ENCODE measurements at regions not wholly inside any gene's neighbourhood (a gene's known extent, or its start where the extent isn't known, plus 50 kb on each side); places are given as distances from the start of the nearest gene placed in this dataset.

GRCh38 chr10:4617589-4617988 lies 208.4 kb upstream of the AKR1E2 start:
- no peak for DNase-seq
- Histone ChIP-seq H3K4me1 (no peaks in the 10 kb centered on the region), H3K27me3 (replicated peaks in 1 of 7) (peaks cover 0 to 6% (median 0%) of the 10 kb centered on the region in 7 donors), H3K4me3 (no peak overlapping the region), H3K36me3 (no peaks in the 10 kb centered on the region), H3K27ac (no peak overlapping the region), H3K9me3 (peaks cover 4 to 42% (median 26%) of the 10 kb centered on the region in 8 donors)
- 61 to 88% (median 80%) methylated on average over 1 of the region's 1 CpG for WGBS, 5 donors
- intact Hi-C loops (cut with DNase I; ENCODE audit: low total_unique reads), result no loop called here
- TF ChIP-seq POLR2A (IDR thresholded peaks at IDR 0.05) (no peak), CTCF (IDR thresholded peaks at IDR 0.05 in 8 of 11, conservative IDR thresholded peaks at IDR 0.05 in 3 of 11) (no peak), POLR2AphosphoS5 (IDR thresholded peaks at IDR 0.05) (no peak)

- H3K4me3 ChIP-seq, result no peak overlapping the region
- TF ChIP-seq POLR2A (IDR thresholded peaks at IDR 0.05) (no peak), POLR2AphosphoS5 (IDR thresholded peaks at IDR 0.05) (no peak), CTCF (IDR thresholded peaks at IDR 0.05 in 8 of 11, conservative IDR thresholded peaks at IDR 0.05 in 3 of 11) (no peak)
- H3K36me3 ChIP-seq, result no peaks in the 10 kb centered on the region
- peaks cover 0 to 6% (median 0%) of the 10 kb centered on the region in 7 donors for H3K27me3 ChIP-seq (replicated peaks in 1 of 7)
- WGBS, 5 donors, result 94 to 98% (median 97%) methylated on average over 1 of the region's 1 CpG
- DNase-seq, result no peak
- peaks cover 4 to 42% (median 26%) of the 10 kb centered on the region in 8 donors for H3K9me3 ChIP-seq
- intact Hi-C loops (cut with DNase I; ENCODE audit: low total_unique reads), result no loop called here
- no peaks in the 10 kb centered on the region for H3K4me1 ChIP-seq
- H3K27ac ChIP-seq, result no peak overlapping the region
Observed at GRCh38 chr10:4615042-4615441, 211.0 kb upstream of the AKR1E2 start.

GRCh38 chr10:4609251-4609650 lies 216.8 kb upstream of the AKR1E2 start:
- no peak for TF ChIP-seq POLR2AphosphoS5 (IDR thresholded peaks at IDR 0.05)
- no peak for TF ChIP-seq POLR2A (IDR thresholded peaks at IDR 0.05)
- TF ChIP-seq CTCF (IDR thresholded peaks at IDR 0.05 in 8 of 11, conservative IDR thresholded peaks at IDR 0.05 in 3 of 11), result no peak
- WGBS, 5 donors, result 78 to 87% (median 83%) methylated on average over 1 of the region's 1 CpG
- intact Hi-C loops (cut with DNase I; ENCODE audit: low total_unique reads), result no loop called here
- no peak for DNase-seq
- H3K27me3 ChIP-seq (replicated peaks in 1 of 7), result no peaks in the 10 kb centered on the region
- H3K4me3 ChIP-seq, result no peak overlapping the region
- H3K27ac ChIP-seq, result no peak overlapping the region
- no peaks in the 10 kb centered on the region for H3K36me3 ChIP-seq
- H3K9me3 ChIP-seq, result peaks cover 0 to 8% (median 3%) of the 10 kb centered on the region in 8 donors
- H3K4me1 ChIP-seq, result no peaks in the 10 kb centered on the region

GRCh38 chr10:4607681-4608080 lies 218.3 kb upstream of the AKR1E2 start:
- 80 to 94% (median 82%) methylated on average over 10 to 13 of the region's 13 CpGs for WGBS, 5 donors
- TF ChIP-seq POLR2A (IDR thresholded peaks at IDR 0.05) (no peak), CTCF (IDR thresholded peaks at IDR 0.05 in 8 of 11, conservative IDR thresholded peaks at IDR 0.05 in 3 of 11) (no peak), POLR2AphosphoS5 (IDR thresholded peaks at IDR 0.05) (no peak)
- intact Hi-C loops (cut with DNase I; ENCODE audit: low total_unique reads), result no loop called here
- no peaks in the 10 kb centered on the region for H3K36me3 ChIP-seq
- H3K27me3 ChIP-seq (replicated peaks in 1 of 7), result no peaks in the 10 kb centered on the region
- no peaks in the 10 kb centered on the region for H3K4me1 ChIP-seq
- H3K4me3 ChIP-seq, result no peak overlapping the region
- DNase-seq, result no peak
- no peak overlapping the region for H3K27ac ChIP-seq
- no peaks in the 10 kb centered on the region for H3K9me3 ChIP-seq
